Mammary epithelial cell (primary cell): ENCODE measurements at regions not wholly inside any gene's neighbourhood (a gene's known extent, or its start where the extent isn't known, plus 50 kb on each side); places are given as distances from the start of the nearest gene placed in this dataset.

ENCODE experiments used
- EZH2 ChIP-seq: IDR thresholded peaks from 2 replicates; pipeline ENCODE4 v1.6.1; 2012; ENCODE audit warnings: low read length, inconsistent platforms, borderline replicate concordance
- TF ChIP-seq, protein P1 (sequence below), 2 donors: IDR thresholded peaks in 1 of 2; conservative IDR thresholded peaks in 1 of 2; 2 replicates each; pipeline ENCODE4 v1.5.1; 2011 to 2012; ENCODE audit warnings: inconsistent platforms in 2 of 2, low read length in 2 of 2, mild to moderate bottlenecking in 2 of 2, control low read depth in 1 of 2, low read depth in 1 of 2; ENCODE audit not compliant: insufficient read depth in 1 of 2; ENCODE audit errors: extremely low read depth in 1 of 2

DNA sequence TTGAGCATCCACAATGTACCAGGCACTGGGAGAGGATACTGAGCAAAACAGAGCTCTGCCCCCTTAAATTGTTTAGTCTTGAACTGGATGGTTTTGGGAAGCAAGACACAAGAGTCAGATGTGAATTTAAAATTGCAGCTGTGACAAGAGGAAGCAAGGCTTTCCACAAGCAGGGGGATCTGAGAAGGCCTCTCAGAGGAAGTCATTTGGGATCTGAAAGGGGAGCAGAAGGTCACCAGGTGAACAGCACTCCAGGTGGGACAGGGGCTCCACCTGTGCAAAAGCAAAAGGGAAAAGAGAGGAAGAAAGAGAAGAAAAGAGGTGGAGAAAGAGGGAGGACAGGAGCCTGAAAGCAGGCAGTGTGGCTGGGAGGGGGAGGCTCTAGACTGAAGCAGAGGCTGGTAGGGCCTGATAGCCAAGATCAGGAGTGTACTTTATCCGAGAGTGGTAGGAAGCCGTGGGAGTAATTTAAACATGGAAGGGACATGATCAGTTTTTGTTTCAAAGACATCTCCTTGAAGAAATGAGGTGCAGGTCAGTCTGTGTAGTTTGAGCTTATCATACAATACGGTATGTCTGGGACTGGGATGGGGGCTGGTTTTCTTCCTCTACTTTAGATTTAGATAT lies 76.1 kb upstream of the DUSP5 start:
- TF ChIP-seq, protein P1, sequence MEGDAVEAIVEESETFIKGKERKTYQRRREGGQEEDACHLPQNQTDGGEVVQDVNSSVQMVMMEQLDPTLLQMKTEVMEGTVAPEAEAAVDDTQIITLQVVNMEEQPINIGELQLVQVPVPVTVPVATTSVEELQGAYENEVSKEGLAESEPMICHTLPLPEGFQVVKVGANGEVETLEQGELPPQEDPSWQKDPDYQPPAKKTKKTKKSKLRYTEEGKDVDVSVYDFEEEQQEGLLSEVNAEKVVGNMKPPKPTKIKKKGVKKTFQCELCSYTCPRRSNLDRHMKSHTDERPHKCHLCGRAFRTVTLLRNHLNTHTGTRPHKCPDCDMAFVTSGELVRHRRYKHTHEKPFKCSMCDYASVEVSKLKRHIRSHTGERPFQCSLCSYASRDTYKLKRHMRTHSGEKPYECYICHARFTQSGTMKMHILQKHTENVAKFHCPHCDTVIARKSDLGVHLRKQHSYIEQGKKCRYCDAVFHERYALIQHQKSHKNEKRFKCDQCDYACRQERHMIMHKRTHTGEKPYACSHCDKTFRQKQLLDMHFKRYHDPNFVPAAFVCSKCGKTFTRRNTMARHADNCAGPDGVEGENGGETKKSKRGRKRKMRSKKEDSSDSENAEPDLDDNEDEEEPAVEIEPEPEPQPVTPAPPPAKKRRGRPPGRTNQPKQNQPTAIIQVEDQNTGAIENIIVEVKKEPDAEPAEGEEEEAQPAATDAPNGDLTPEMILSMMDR (conservative IDR thresholded peaks at IDR 0.05 in 1 of 2, IDR thresholded peaks at IDR 0.05 in 1 of 2; ENCODE audit: extremely low read depth in 1 of 2, insufficient read depth in 1 of 2, low read depth in 1 of 2, low read length in 2 of 2) = no peak
- TF ChIP-seq EZH2 = no peak
